Loucy (cell line): ENCODE measurements at regions not wholly inside any gene's neighbourhood (a gene's known extent, or its start where the extent isn't known, plus 50 kb on each side); places are given as distances from the start of the nearest gene placed in this dataset.

Experiments used
- CTCF ChIP-seq: fragments of 200-600 bp; sonication (generic); conservative IDR thresholded peaks from 2 replicates; pipeline ENCODE4 v1.5.1; 2014; ENCODE audit warnings: mild to moderate bottlenecking, antibody characterized with exemption, low read length
- EZH2phosphoT487 ChIP-seq: fragments of 200-600 bp; IDR thresholded peaks from 2 replicates; pipeline ENCODE4 v1.6.1; 2018; ENCODE audit warnings: antibody characterized with exemption, mild to moderate bottlenecking, moderate library complexity, borderline replicate concordance

- no peak for TF ChIP-seq CTCF
- no peak for TF ChIP-seq EZH2phosphoT487
Measured at GRCh38 chr7:109926738-109927137, 1164.2 kb upstream of the LRRN3 start.
